Right lobe of liver (tissue), 6 donors: ENCODE measurements at regions not wholly inside any gene's neighbourhood (a gene's known extent, or its start where the extent isn't known, plus 50 kb on each side); places are given as distances from the start of the nearest gene placed in this dataset.

Source experiments
- ATAC-seq, 4 donors: fragments of 200-7000 bp; cut with Tn5 transposase; one replicate each; pipeline ENCODE4 v1.9.1; 2020; ENCODE audit warnings: mild to moderate bottlenecking in 4 of 4, moderate library complexity in 4 of 4
- DNase-seq, 3 donors: peaks; one replicate each; pipeline ENCODE4 v3.0.0-alpha.2; 2020
- H3K27ac ChIP-seq, 3 donors: fragments of 200-600 bp; one replicate each; pipeline ENCODE4 v1.8.0; 2022
- H3K27me3 ChIP-seq, 2 donors: fragments of 200-600 bp; one replicate each; pipeline ENCODE4 v1.8.0; 2022
- H3K36me3 ChIP-seq, 4 donors: fragments of 200-600 bp; sonication (generic) in 1 of 4; one replicate each; pipeline versions ENCODE4 v1.5.1 to v1.8.0; 2017 to 2022; ENCODE audit warnings: control low read depth in 1 of 4
- H3K4me1 ChIP-seq, 4 donors: fragments of 200-600 bp; sonication (generic) in 1 of 4; one replicate each; pipeline versions ENCODE4 v1.5.1 to v1.8.0; 2017 to 2022; ENCODE audit warnings: control low read depth in 1 of 4
- H3K4me3 ChIP-seq, 3 donors: fragments of 200-600 bp; one replicate each; pipeline ENCODE4 v1.8.0; 2022
- H3K9me3 ChIP-seq, 4 donors: fragments of 200-600 bp; sonication (generic) in 1 of 4; one replicate each; pipeline versions ENCODE4 v1.5.1 to v1.8.0; 2017 to 2022; ENCODE audit warnings: control low read depth in 1 of 4
- CTCF ChIP-seq, 4 donors: fragments of 200-600 bp in 3 of 4; fragments of 450-650 bp in 1 of 4; IDR thresholded peaks; one replicate each; pipeline versions ENCODE4 v1.5.1 to v1.8.0; 2016 to 2022; ENCODE audit warnings: antibody characterized with exemption in 4 of 4, mild to moderate bottlenecking in 2 of 4
- POLR2A ChIP-seq: fragments of 450-650 bp; IDR thresholded peaks from one replicate; pipeline ENCODE4 v1.6.1; 2017; ENCODE audit warnings: antibody characterized with exemption, mild to moderate bottlenecking
- WGBS: methylation state at CpG from one replicate; pipeline ENCODE4 v1.1.6; 2018; ENCODE audit warnings: low coverage, low lambda C conversion rate; ENCODE audit not compliant: insufficient coverage; ENCODE audit errors: missing lambda C conversion rate; 5-methylcytosine and 5-hydroxymethylcytosine counted together
- intact Hi-C, 2 donors: fragments of 100-400 bp; cut with DNase I; formaldehyde crosslinking; loops; one replicate each; pipeline versions ENCODE4 v1.11.2 to v1.14.1; 2022
- donor health status: DM: no; HTN: yes; CAD: no.
- donor health status: DM: no; HTN: no; CAD: no.
- donor health status: DM: no; HTN: no; CAD: no.
- donor health status: DM: no; HTN: yes; CAD: no.
- donor health status: DM: no; HTN: yes; CAD: no.

- intact Hi-C loops = no loop called here
- no peaks in the 10 kb centered on the region for H3K4me1 ChIP-seq
- H3K9me3 ChIP-seq = no peaks in the 10 kb centered on the region
- no peak for ATAC-seq
- H3K4me3 ChIP-seq = no peak overlapping the region
- no peak overlapping the region for H3K27ac ChIP-seq
- H3K36me3 ChIP-seq = no peaks in the 10 kb centered on the region
- TF ChIP-seq CTCF (IDR thresholded peaks at IDR 0.05) = no peak
- TF ChIP-seq POLR2A = no peak
- no peaks in the 10 kb centered on the region for H3K27me3 ChIP-seq
- WGBS = 27% methylated on average over 1 of the region's 1 CpG
- no peak for DNase-seq
These were observed 1378.2 kb upstream of the PCDH20 start for GRCh38 chr13:62793850-62794249.

DNA sequence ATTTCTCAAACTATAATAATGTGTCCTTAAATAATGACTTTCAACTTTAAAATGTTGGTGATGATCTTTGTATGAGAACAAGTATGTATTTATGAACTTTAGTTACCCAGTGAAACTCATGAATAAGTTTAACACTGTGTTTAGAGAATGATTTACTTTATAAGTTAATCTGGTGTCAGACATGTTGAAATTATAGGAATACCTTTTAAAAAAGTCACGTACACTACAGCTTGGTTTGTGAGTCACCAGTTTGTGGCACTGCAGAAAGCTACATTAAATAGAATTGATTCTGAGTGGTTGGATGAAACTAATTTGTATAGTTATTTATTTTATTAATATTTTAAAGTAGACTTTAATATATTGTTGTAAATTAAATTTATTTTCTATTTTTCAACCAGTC lies 1366.2 kb upstream of the PCDH20 start:
- no peak for ATAC-seq
- Histone ChIP-seq H3K36me3 (no peaks in the 10 kb centered on the region), H3K4me1 (no peaks in the 10 kb centered on the region), H3K27ac (no peak overlapping the region), H3K9me3 (no peaks in the 10 kb centered on the region), H3K27me3 (no peaks in the 10 kb centered on the region), H3K4me3 (no peak overlapping the region)
- TF ChIP-seq CTCF (IDR thresholded peaks at IDR 0.05) (no peak), POLR2A (no peak)
- intact Hi-C loops = no loop called here
- DNase-seq = no peak
- 58% methylated on average over 1 of the region's 1 CpG for WGBS

DNA sequence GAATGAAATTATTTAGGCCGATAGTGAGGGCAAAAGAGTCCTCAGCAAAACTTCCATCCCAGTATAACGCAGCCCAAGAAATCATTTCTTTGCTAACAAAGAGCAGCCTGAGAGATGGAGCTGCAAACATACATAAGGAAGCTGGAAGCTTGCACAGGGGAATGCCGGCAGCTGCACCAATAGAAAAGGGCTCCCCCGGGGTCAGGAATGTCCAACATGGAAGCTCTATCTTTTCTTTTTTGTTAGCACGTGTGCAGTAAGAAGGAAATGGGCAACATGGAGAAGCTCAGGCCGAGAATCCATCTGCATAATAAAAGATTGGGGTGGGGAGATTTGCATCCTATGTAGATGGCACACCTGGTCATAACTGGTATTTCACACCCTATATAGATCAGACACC lies 1363.5 kb upstream of the PCDH20 start:
- H3K4me3 ChIP-seq = no peak overlapping the region
- no peaks in the 10 kb centered on the region for H3K4me1 ChIP-seq
- H3K27ac ChIP-seq = no peak overlapping the region
- TF ChIP-seq POLR2A (no peak), CTCF (IDR thresholded peaks at IDR 0.05) (no peak)
- ATAC-seq (no peak), DNase-seq (no peak)
- H3K36me3 ChIP-seq = no peaks in the 10 kb centered on the region
- H3K9me3 ChIP-seq = no peaks in the 10 kb centered on the region
- 41% methylated on average over 4 of the region's 6 CpGs for WGBS
- no peaks in the 10 kb centered on the region for H3K27me3 ChIP-seq
- intact Hi-C loops = no loop called here

DNA sequence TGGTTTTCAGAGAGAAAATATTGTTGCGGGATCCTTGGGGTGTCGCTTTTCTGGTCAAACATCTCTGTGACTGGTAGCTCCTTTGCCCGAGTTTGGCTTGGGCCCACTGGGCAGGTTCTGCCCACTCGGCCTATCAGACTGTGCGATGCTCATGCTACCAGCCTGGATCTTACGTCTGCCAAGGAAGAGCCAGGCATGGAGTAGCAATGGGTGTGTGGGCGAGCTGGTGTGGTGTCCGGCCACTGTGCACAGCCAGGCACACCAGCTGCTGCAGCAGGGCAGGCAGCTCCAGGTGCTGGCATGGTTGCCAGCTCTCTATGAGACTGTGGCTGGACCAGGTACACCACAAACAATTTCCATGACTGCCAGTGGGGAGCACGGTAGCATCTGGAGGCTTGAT lies 1351.8 kb upstream of the PCDH20 start:
- DNase-seq = no peak
- TF ChIP-seq POLR2A (no peak), CTCF (IDR thresholded peaks at IDR 0.05) (no peak)
- no peak overlapping the region for H3K27ac ChIP-seq
- H3K4me3 ChIP-seq = no peak overlapping the region
- no peaks in the 10 kb centered on the region for H3K4me1 ChIP-seq
- WGBS = 76% methylated on average over 5 of the region's 9 CpGs
- no peak for ATAC-seq
- H3K9me3 ChIP-seq = no peaks in the 10 kb centered on the region
- intact Hi-C loops = no loop called here
- H3K27me3 ChIP-seq = no peaks in the 10 kb centered on the region
- H3K36me3 ChIP-seq = no peaks in the 10 kb centered on the region

DNA sequence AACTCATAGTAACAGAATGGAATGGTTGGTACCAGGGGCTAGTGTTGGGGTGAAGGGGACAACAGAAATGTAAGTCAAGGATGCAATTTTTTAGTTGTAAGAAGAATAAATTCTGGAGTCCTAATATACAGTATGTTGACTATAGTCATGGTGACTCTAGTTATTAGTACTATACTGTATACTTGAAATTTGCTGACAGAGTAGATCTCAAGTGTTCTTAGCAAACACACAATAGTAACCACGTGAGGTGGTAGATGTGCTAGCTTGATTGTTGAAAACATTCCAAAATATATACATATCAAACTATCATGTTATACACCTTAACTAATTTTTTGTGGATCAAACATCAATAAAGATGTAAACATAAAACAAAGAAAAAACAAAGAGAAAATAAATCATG lies 1345.1 kb upstream of the PCDH20 start:
- intact Hi-C loops = no loop called here
- Histone ChIP-seq H3K27me3 (no peaks in the 10 kb centered on the region), H3K9me3 (no peaks in the 10 kb centered on the region), H3K36me3 (no peaks in the 10 kb centered on the region), H3K4me1 (no peaks in the 10 kb centered on the region), H3K4me3 (no peak overlapping the region), H3K27ac (no peak overlapping the region)
- ATAC-seq = no peak
- DNase-seq = no peak
- no peak for TF ChIP-seq POLR2A
- no peak for TF ChIP-seq CTCF (IDR thresholded peaks at IDR 0.05)
- 10% methylated on average over 1 of the region's 1 CpG for WGBS
